ENCODE measurements at regions not wholly inside any gene's neighbourhood (a gene's known extent, or its start where the extent isn't known, plus 50 kb on each side); places are given as distances from the start of the nearest gene placed in this dataset.

DNA sequence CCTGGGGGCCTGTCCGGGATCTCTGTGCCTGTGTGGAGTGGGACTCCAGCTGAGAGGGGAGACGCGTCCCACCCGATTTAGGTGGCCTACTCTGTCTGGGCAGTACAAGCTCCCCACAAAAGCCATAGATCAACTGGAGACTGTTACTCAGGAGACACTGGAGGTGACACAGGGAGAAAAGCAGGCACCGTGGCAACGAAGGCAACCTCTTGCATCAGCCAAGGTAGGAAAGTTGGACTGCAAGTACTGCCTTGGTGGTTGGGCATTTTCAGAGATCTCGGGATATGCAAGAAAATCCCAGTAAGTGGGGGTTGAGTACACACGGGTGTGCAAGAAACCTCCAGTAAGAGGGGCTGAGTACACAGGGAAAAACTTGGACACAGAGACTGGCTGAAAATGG is 1060.0 kb upstream of the MIR17HG start:
- no peak for FAIRE-seq
- TF ChIP-seq, protein P1, sequence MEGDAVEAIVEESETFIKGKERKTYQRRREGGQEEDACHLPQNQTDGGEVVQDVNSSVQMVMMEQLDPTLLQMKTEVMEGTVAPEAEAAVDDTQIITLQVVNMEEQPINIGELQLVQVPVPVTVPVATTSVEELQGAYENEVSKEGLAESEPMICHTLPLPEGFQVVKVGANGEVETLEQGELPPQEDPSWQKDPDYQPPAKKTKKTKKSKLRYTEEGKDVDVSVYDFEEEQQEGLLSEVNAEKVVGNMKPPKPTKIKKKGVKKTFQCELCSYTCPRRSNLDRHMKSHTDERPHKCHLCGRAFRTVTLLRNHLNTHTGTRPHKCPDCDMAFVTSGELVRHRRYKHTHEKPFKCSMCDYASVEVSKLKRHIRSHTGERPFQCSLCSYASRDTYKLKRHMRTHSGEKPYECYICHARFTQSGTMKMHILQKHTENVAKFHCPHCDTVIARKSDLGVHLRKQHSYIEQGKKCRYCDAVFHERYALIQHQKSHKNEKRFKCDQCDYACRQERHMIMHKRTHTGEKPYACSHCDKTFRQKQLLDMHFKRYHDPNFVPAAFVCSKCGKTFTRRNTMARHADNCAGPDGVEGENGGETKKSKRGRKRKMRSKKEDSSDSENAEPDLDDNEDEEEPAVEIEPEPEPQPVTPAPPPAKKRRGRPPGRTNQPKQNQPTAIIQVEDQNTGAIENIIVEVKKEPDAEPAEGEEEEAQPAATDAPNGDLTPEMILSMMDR (IDR thresholded peaks at IDR 0.05; ENCODE audit: insufficient read depth, missing control alignments), result no peak
- DNase-seq (ENCODE audit: insufficient read length, low spot score), result no peak

DNA sequence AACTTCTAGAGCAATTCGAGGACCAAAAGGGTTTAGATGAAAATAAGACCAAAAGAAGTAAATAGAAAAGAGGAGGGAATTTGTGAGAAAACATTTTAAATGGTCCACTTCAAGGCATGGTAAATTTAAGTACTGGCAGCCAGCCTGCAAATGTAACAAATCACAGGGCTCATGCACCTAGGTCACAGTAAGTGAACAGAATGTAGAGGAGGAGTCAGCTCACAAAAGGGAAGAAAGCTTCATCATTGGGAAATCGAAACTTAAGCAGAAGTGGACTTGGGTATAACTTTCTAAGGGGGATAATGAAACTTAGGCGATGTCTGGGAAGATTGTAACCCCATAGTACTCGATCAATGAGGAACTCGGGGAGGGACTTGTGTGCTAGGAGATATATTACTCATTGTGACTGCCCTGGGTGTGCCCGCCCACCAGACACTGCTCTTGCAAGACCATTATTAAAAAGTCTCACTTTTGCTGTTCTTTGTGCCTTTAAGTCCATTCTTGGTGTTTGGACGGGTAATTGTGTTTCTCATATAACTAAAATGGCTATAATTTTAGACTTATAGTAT is 1053.6 kb upstream of the MIR17HG start:
- FAIRE-seq (no peak), DNase-seq (ENCODE audit: insufficient read length, low spot score) (no peak)
- TF ChIP-seq, protein P1 (IDR thresholded peaks at IDR 0.05; ENCODE audit: insufficient read depth, missing control alignments), result no peak

GRCh38 chr13:90299238-90299637 is 1048.2 kb upstream of the MIR17HG start:
- FAIRE-seq (no peak), DNase-seq (ENCODE audit: insufficient read length, low spot score) (no peak)
- TF ChIP-seq, protein P1 (IDR thresholded peaks at IDR 0.05; ENCODE audit: insufficient read depth, missing control alignments), result no peak

GRCh38 chr13:90300015-90300414 is 1047.5 kb upstream of the MIR17HG start:
- FAIRE-seq, result no peak
- DNase-seq (ENCODE audit: insufficient read length, low spot score), result no peak
- TF ChIP-seq, protein P1 (IDR thresholded peaks at IDR 0.05; ENCODE audit: insufficient read depth, missing control alignments), result no peak

DNA sequence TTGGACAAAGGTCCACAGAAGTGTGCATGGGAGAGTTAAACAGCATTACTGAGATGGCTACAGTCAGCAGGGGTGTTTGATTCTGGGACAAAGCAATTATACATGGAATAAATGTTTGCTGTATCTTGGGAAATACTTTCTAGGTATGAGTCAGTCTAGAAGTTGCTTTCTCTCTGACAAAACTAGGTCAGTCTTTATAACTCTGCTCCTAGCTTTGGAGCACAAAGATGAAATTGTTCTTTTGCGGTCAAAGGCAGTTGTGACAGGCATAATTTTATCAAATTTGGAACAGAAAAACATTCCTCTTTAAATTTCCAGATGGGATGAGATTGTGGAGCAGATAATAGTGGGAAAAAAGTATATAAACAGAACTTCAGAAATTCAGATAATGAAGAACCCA is 1045.4 kb upstream of the MIR17HG start:
- FAIRE-seq, result no peak
- DNase-seq (ENCODE audit: insufficient read length, low spot score), result no peak
- TF ChIP-seq, protein P1 (IDR thresholded peaks at IDR 0.05; ENCODE audit: insufficient read depth, missing control alignments), result no peak

DNA sequence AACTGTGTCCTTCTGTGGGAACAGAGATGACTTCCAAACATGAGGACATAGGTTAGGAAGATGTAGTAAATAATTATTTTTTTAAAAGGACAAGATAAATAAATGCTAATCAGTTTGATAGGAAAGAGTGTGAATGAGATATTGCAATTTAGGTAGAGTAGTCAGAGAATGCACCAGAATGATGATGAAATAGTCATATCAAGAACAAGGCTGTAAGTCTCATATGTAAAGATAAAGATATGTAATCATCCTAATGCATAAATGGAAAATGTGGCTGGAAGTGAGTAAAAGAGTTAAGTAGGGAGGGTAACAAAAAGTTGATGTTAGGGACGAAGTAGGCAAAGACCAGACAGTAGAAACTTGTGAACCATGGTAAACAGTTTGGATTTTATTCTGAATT is 1041.7 kb upstream of the MIR17HG start:
- TF ChIP-seq, protein P1 (IDR thresholded peaks at IDR 0.05; ENCODE audit: insufficient read depth, missing control alignments), result no peak
- FAIRE-seq, result no peak
- no peak for DNase-seq (ENCODE audit: insufficient read length, low spot score)

DNA sequence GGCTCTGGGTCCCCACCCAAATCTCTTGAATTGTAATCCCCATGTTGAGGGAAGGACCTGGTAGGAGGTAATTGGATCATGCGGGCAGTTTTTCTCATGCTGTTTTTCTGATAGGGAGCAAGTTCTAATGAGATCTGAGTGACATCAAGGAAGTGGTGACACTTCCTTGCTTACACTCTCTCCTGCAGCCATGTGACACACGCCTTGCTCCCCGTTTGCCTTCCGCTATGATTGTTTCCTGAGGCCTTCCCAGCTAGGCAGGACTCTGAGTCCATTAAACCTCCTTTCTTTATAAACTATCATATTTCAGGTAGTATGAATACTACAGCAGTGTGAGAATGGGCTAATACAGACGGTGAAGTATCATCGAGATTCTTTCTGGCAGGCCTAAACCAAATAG is 1040.4 kb upstream of the MIR17HG start:
- TF ChIP-seq, protein P1 (IDR thresholded peaks at IDR 0.05; ENCODE audit: insufficient read depth, missing control alignments), result no peak
- FAIRE-seq (no peak), DNase-seq (ENCODE audit: insufficient read length, low spot score) (no peak)
